Astrocyte of the spinal cord (primary cell): ENCODE measurements at regions not wholly inside any gene's neighbourhood (a gene's known extent, or its start where the extent isn't known, plus 50 kb on each side); places are given as distances from the start of the nearest gene placed in this dataset.
A peak's percentile ranks its signal among the peaks of the same experiment; 100 is the strongest.
"Not testable (repeated sequence)": the region's sequence is repeated elsewhere in the genome, so short reads cannot be mapped to it uniquely, and the experiment has no call there.

Experiments used
- DNase-seq: peaks from one replicate; pipeline ENCODE4 v3.0.0; 2011; ENCODE audit warnings: low read depth, low spot score
- H3K4me3 ChIP-seq: 2 replicates; pipeline ENCODE4 v1.5.1; 2011; ENCODE audit warnings: low read depth, mild to moderate bottlenecking, low read length, moderate library complexity
- in situ Hi-C: cut with HindIII; loops from 2 replicates; pipeline ENCODE4 v1.10.0; 2017; ENCODE audit warnings: low sequenced_read_pairs
- TF ChIP-seq, protein P1 (sequence below): IDR thresholded peaks from 2 replicates; pipeline ENCODE4 v1.5.1; 2012; ENCODE audit warnings: low read depth, mild to moderate bottlenecking, low read length, inconsistent platforms

DNA sequence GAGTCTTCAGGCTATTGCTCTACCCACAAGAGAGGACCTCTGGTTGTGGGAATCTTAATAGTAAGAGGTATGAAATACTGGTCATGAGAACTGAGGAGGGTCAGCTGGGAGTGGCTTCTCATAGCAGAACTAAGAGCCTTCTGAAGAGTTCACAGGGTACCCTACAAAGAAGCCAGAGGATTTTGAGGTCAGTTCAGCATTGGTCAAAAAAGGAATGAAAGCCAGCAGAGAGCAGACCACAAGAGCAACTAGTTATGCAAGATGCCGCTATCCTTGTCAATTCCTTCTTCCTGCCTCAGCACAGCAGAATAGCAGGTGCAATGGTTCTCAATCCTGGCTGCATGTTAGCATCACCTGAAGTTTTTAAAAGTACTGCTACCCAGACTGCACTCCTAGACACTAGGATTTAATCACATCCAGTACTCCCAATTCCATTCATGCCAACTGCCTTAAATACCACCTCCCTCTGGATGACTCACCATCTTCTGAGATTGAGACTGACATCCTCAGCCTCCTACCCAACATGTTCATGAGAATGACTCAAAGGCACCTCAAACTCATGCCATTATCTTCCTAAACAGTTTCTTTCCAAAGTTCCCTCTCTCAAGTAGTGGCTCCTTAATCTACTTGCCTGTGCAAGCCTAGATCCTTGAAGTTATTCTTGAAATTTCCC is 81.0 kb upstream of the RBMS1 start:
- TF ChIP-seq, protein P1, sequence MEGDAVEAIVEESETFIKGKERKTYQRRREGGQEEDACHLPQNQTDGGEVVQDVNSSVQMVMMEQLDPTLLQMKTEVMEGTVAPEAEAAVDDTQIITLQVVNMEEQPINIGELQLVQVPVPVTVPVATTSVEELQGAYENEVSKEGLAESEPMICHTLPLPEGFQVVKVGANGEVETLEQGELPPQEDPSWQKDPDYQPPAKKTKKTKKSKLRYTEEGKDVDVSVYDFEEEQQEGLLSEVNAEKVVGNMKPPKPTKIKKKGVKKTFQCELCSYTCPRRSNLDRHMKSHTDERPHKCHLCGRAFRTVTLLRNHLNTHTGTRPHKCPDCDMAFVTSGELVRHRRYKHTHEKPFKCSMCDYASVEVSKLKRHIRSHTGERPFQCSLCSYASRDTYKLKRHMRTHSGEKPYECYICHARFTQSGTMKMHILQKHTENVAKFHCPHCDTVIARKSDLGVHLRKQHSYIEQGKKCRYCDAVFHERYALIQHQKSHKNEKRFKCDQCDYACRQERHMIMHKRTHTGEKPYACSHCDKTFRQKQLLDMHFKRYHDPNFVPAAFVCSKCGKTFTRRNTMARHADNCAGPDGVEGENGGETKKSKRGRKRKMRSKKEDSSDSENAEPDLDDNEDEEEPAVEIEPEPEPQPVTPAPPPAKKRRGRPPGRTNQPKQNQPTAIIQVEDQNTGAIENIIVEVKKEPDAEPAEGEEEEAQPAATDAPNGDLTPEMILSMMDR = no peak
- DNase-seq = peak; percentile 71
- H3K4me3 ChIP-seq = no peak overlapping the region
- in situ Hi-C loops = no loop called here

DNA sequence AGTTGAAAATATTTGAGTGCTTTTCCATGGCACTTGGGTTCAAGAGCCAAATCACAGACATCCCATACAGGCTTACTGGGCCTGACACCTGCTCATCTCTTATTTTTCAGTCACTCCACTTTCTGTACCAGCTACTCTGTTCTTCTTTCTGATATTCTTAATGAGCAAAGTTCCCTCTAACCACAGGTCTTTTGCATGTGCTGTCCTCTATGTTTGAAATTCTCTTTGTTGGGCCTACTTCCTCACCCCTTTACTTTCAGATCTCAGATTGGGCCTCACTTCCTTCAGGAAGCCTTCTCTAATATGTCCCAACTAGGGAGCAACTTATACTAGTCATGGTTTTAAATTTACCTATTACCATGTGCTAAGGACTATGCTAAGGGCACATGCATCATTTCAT is 81.8 kb upstream of the RBMS1 start:
- in situ Hi-C loops = no loop called here
- no peak overlapping the region for H3K4me3 ChIP-seq
- TF ChIP-seq, protein P1 = no peak
- DNase-seq = no peak

DNA sequence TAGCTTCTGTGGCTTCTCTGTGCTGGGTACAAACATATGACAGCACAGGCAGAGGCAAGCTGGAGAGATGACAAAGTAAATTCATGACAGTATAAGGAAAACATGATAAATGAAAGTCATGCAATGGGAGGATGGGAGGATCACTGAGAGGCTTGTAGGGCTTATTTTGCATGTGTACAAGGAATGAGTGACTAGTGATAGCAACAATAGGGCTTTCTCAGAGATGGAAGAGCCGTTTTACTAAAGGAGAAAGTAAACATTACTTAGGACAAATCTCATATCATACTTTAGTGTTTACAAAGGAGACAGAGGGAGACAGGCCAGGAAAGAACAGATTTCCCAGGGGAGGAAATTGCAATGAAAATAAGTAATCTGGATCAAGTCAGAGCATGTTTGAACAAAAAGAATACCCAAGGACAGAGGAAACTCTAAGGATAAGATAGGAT is 82.5 kb upstream of the RBMS1 start:
- peak; percentile 48 for DNase-seq
- TF ChIP-seq, protein P1 = no peak
- in situ Hi-C loops = no loop called here
- no peak overlapping the region for H3K4me3 ChIP-seq

DNA sequence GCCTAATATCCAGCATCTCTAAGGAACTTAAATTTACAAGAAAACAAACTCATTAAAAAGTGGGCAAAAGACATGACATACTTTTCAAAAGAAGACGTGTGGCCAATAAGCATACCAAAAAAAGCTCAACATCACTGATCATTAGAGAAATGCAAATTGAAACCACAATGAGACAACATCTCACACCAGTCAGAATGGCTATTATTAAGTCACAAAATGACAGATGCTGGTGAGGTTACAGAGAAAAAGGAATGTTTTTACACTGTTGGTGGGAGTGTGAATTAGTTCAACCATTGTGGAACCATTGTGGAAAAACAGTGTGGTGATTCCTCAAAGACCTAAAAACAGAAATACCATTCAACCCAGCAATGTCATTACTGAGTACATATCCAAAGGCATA is 83.5 kb upstream of the RBMS1 start:
- DNase-seq, in situ Hi-C loops, H3K4me3 ChIP-seq: not testable (repeated sequence)

DNA sequence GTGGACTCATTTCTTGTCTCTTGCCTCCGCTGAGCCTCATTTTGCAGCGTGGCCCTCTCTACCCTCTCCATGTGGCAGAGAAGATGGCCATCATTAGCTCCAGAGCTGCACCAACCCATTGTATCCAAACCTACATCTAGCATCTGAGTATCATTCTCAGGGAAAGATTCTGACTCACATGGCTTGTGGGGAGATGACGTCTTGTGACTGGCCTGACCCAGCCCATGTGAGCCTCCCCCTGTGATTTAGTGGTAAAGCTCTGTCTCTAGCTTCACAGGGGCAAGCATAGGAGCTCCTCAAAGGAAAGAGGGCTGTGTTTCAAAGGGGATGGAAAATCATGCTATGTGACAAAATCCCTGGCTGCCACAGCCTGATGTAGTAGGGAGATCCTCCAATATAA is 87.4 kb upstream of the RBMS1 start:
- H3K4me3 ChIP-seq = no peak overlapping the region
- TF ChIP-seq, protein P1 = no peak
- DNase-seq = peak; percentile 36
- in situ Hi-C loops = no loop called here

DNA sequence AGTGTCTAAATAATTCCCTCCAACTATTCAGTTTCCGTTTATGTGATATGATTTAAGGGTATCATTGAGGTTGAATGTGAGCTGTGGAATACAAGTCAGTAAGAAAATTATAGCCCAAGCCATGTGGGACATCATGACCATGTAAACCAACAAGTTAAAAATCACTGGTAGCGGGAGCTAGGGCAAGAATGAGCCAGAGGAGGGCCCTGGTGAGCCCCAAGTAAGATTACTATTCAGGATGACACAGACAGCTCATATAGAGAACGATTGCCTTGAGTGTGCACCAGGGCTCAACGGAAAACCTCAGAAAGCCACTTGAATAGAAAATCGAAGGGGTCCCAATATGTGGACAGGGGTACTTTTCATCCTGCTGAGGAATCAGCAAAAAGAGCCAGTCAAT is 87.8 kb upstream of the RBMS1 start:
- no peak for DNase-seq
- TF ChIP-seq, protein P1 = no peak
- no peak overlapping the region for H3K4me3 ChIP-seq
- in situ Hi-C loops = no loop called here

DNA sequence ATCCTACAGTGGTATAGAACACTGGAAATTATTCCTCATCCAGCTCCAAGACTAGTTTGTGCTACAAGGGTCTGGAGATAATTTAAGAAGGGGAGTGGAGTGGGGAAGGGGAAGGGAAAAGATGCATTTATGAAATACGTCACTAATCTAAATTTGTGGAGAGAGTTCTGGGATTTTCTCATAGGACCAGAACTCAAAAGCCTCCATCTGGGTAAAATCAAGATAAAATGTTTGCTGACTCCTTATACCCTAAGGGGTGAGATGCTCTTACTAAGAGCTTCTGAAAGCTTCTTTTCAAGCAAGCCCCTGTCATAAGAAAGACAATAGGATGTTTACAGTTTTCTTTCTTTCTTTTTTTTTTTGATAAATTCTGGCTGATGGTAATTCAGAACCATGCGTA is 88.5 kb upstream of the RBMS1 start:
- TF ChIP-seq, protein P1 = no peak
- no peak overlapping the region for H3K4me3 ChIP-seq
- in situ Hi-C loops = no loop called here

More for the DNA sequence above, 88.5 kb upstream of the RBMS1 start:
- no peak for DNase-seq
